NCI-H2196 treated with DMSO at 0.1 percent for 48 hours (cell line): ENCODE measurements at regions not wholly inside any gene's neighbourhood (a gene's known extent, or its start where the extent isn't known, plus 50 kb on each side); places are given as distances from the start of the nearest gene placed in this dataset.

Experiments used
- DNase-seq: peaks from one replicate; lab custom pipeline; 2025; ENCODE audit not compliant: unreplicated experiment; lab: John Stamatoyannopoulos, UW

- DNase-seq = no peak
These were observed 339.0 kb downstream of the CHRM3 start for GRCh38 chr1:239725371-239725770.

- DNase-seq = no peak
These were observed 339.6 kb downstream of the CHRM3 start for GRCh38 chr1:239725933-239726332.

- DNase-seq = no peak
These were observed 344.0 kb downstream of the CHRM3 start for GRCh38 chr1:239730378-239730777.

- no peak for DNase-seq
These were observed 344.8 kb downstream of the CHRM3 start for GRCh38 chr1:239731082-239731748.

GRCh38 chr1:239732770-239733169 is 346.4 kb downstream of the CHRM3 start:
- no peak for DNase-seq

GRCh38 chr1:239733995-239734394 is 347.6 kb downstream of the CHRM3 start:
- DNase-seq = no peak

GRCh38 chr1:239735111-239735510 is 348.7 kb downstream of the CHRM3 start:
- no peak for DNase-seq

GRCh38 chr1:239736479-239736878 is 350.1 kb downstream of the CHRM3 start:
- DNase-seq = no peak

- DNase-seq = no peak
These were observed 352.3 kb upstream of the FMN2 start for GRCh38 chr1:239739375-239739774.

- no peak for DNase-seq
These were observed 351.8 kb upstream of the FMN2 start for GRCh38 chr1:239739919-239740318.

GRCh38 chr1:239742416-239743109 is 349.1 kb upstream of the FMN2 start:
- no peak for DNase-seq

GRCh38 chr1:239744851-239745250 is 346.8 kb upstream of the FMN2 start:
- DNase-seq = no peak

GRCh38 chr1:239755107-239755912 is 336.4 kb upstream of the FMN2 start:
- no peak for DNase-seq

GRCh38 chr1:239757716-239758115 is 334.0 kb upstream of the FMN2 start:
- DNase-seq = no peak

GRCh38 chr1:239758756-239759155 is 332.9 kb upstream of the FMN2 start:
- no peak for DNase-seq

- DNase-seq = no peak
These were observed 330.2 kb upstream of the FMN2 start for GRCh38 chr1:239761509-239761908.

- no peak for DNase-seq
These were observed 327.8 kb upstream of the FMN2 start for GRCh38 chr1:239763850-239764249.

- no peak for DNase-seq
These were observed 327.1 kb upstream of the FMN2 start for GRCh38 chr1:239764546-239764945.

GRCh38 chr1:239765163-239765562 is 326.5 kb upstream of the FMN2 start:
- no peak for DNase-seq

- DNase-seq = no peak
These were observed 320.1 kb upstream of the FMN2 start for GRCh38 chr1:239771550-239771949.

GRCh38 chr1:239772446-239772845 is 319.2 kb upstream of the FMN2 start:
- DNase-seq = no peak

GRCh38 chr1:239775466-239775865 is 316.2 kb upstream of the FMN2 start:
- no peak for DNase-seq
